ENCODE measurements at regions not wholly inside any gene's neighbourhood (a gene's known extent, or its start where the extent isn't known, plus 50 kb on each side); places are given as distances from the start of the nearest gene placed in this dataset.
"Not testable (repeated sequence)": the region's sequence is repeated elsewhere in the genome, so short reads cannot be mapped to it uniquely, and the experiment has no call there.

DNA sequence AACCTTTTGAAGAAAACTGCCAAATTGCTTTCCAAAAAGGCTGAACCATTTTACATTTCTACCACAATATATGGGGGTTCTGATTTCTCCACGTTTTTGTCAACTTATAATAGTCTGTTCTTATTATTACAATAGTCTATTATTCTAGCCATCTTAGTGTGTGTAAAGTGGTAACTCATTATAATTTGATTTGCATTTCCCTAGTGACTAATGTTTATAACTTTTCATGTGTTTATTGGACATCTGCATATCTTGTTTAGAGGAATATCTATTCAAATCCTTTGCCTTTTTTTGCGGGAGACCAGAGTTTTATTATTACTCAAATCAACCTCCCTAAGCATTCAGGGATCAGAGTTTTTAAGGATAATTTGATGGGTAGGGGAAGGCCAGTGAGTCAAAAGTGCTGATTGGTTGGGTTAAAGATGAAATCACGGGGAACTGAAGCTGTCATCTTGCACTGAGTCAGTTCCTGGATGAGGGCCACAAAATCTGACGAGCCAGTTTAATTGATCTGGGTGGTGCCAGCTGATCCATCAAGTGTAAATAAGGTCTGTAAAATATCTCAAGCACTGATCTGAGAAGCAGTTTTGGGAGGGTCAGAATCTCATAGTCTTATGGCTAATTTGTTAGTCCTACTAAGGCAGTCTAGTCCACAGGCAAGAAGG, 303.4 kb upstream of the NCKAP5 start:
- TF ChIP-seq, protein P1, sequence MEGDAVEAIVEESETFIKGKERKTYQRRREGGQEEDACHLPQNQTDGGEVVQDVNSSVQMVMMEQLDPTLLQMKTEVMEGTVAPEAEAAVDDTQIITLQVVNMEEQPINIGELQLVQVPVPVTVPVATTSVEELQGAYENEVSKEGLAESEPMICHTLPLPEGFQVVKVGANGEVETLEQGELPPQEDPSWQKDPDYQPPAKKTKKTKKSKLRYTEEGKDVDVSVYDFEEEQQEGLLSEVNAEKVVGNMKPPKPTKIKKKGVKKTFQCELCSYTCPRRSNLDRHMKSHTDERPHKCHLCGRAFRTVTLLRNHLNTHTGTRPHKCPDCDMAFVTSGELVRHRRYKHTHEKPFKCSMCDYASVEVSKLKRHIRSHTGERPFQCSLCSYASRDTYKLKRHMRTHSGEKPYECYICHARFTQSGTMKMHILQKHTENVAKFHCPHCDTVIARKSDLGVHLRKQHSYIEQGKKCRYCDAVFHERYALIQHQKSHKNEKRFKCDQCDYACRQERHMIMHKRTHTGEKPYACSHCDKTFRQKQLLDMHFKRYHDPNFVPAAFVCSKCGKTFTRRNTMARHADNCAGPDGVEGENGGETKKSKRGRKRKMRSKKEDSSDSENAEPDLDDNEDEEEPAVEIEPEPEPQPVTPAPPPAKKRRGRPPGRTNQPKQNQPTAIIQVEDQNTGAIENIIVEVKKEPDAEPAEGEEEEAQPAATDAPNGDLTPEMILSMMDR (IDR thresholded peaks at IDR 0.05; ENCODE audit: insufficient read depth, low read length, poor library complexity, severe bottlenecking) = no peak
- Histone ChIP-seq H3K36me3 (ENCODE audit: control insufficient read depth, insufficient read depth, low read length) (no peaks in the 10 kb centered on the region), H3K27me3 (ENCODE audit: control insufficient read depth, insufficient read depth, low read length) (no peaks in the 10 kb centered on the region), H3K4me3 (ENCODE audit: low read depth, low read length) (no peak overlapping the region)
- DNase-seq (ENCODE audit: low read depth) = no peak

DNA sequence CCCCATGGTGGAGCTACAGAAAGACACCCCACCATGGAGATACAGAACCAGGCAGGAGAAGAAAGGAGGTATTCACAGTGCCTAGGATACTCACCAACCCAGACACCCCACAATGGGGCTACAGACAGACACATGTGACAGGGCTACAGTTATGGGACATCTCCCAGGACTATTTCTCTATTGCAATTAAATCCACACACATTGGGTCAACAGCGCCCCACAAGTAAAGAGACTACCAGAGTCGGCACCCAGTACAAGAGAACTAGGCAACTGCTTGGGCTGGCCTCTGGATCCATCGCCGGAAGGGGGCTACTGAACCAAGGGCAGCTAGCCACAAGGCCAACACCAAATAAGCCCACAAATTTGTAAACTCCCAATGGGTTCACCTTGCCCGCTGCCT, 310.1 kb upstream of the NCKAP5 start:
- H3K36me3 ChIP-seq (ENCODE audit: control insufficient read depth, insufficient read depth, low read length) = no peaks in the 10 kb centered on the region
- no peak for DNase-seq (ENCODE audit: low read depth)
- TF ChIP-seq, protein P1 (IDR thresholded peaks at IDR 0.05; ENCODE audit: insufficient read depth, low read length, poor library complexity, severe bottlenecking) = no peak
- no peak overlapping the region for H3K4me3 ChIP-seq (ENCODE audit: low read depth, low read length)
- peaks cover 2% of the 10 kb centered on the region for H3K27me3 ChIP-seq (ENCODE audit: control insufficient read depth, insufficient read depth, low read length)

DNA sequence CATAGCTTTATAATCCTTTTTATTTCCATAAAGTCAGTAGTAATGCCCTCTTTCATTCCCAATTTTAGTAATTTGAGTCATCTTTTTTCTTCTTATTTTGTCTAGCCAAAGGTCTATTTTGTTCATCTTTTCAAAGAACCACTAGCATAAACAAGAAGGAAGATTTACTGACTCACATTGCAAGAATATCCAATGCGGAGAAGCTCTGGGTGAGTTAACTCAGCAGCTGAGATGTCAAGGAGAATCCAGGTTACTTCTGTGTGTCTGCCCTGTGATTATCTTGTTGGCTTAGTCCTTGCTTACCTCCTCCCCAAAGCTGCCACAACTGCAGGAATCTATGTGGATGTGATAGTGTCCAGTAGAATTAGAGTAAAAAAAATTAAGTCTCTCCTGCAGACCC, 311.4 kb upstream of the NCKAP5 start:
- Histone ChIP-seq H3K36me3 (ENCODE audit: control insufficient read depth, insufficient read depth, low read length) (no peaks in the 10 kb centered on the region), H3K27me3 (ENCODE audit: control insufficient read depth, insufficient read depth, low read length) (peaks cover 2% of the 10 kb centered on the region), H3K4me3 (ENCODE audit: low read depth, low read length) (no peak overlapping the region)
- TF ChIP-seq, protein P1 (IDR thresholded peaks at IDR 0.05; ENCODE audit: insufficient read depth, low read length, poor library complexity, severe bottlenecking) = no peak
- no peak for DNase-seq (ENCODE audit: low read depth)

DNA sequence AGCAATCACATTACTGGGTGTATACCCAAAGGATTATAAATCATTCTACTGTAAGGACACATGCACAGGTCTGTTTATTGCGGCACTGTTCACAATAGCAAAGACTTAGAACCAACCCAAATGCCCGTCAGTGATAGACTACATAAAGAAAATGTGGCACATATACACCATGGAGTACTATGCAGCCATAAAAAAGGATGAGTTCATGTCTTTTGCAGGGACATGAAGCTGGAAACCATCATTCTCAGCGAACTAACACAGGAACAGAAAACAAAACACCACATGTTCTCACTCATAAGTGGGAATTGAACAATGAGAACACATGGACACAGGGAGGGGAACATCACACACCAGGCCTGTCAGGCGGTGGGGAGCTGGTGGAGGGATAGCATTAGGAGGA, 313.9 kb upstream of the NCKAP5 start:
- H3K27me3 ChIP-seq (ENCODE audit: control insufficient read depth, insufficient read depth, low read length); H3K36me3 ChIP-seq (ENCODE audit: control insufficient read depth, insufficient read depth, low read length); DNase-seq (ENCODE audit: low read depth); H3K4me3 ChIP-seq (ENCODE audit: low read depth, low read length): not testable (repeated sequence)

DNA sequence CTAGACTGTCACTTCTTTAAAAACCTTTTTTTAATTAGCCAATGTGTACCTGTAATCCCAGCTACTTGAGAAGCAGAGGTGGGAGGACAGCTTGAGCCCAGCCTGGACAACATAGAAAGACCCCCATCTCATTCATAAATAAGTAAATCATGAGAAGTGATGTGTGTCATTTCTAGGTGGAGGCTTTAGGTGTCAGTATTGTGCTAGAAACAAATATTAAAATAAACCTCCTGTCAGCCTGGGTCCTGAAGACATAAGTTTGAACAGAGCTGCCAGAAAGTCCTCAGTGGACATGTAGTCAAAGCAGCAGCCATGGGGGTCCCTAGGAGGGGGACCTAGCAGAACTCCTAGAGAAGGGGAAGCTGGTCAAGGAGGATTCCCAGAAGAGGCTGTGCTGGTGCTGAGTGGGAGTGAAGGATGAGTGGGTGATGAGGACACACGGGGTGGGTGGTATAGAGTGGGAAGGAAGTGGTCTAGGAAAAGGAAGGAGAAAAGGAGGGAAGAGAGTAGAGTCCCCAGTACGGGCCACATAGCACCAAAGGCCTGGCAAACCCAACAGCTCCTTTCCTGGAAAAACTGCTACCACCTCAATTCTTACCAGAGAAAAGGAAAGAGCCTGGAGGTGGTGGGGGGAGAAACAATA, 316.6 kb upstream of the NCKAP5 start:
- TF ChIP-seq, protein P1 (IDR thresholded peaks at IDR 0.05; ENCODE audit: insufficient read depth, low read length, poor library complexity, severe bottlenecking) = peak; percentile 28
- Histone ChIP-seq H3K36me3 (ENCODE audit: control insufficient read depth, insufficient read depth, low read length) (no peaks in the 10 kb centered on the region), H3K4me3 (ENCODE audit: low read depth, low read length) (no peak overlapping the region), H3K27me3 (ENCODE audit: control insufficient read depth, insufficient read depth, low read length) (no peaks in the 10 kb centered on the region)
- no peak for DNase-seq (ENCODE audit: low read depth)

DNA sequence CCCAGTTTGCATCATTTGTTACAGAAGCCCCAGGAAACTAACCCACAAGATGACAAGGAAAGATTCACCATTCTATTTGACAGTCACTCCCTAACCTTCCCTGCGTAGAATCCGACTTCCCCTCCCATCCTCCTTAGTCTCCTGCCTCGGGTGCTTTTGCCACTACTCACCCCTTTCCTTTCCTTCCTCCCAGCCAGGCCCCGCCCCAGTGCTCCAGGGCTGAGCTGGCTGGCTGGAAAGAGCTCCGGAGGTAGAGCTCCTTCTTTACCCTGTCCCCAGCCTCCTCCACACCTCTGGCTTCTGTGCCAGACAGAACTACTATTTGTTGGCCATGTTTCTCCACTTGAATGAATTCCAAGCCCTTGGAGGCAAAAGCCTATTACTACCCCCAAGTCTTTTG, 317.6 kb upstream of the NCKAP5 start:
- TF ChIP-seq, protein P1 (IDR thresholded peaks at IDR 0.05; ENCODE audit: insufficient read depth, low read length, poor library complexity, severe bottlenecking) = no peak
- Histone ChIP-seq H3K27me3 (ENCODE audit: control insufficient read depth, insufficient read depth, low read length) (no peaks in the 10 kb centered on the region), H3K4me3 (ENCODE audit: low read depth, low read length) (no peak overlapping the region), H3K36me3 (ENCODE audit: control insufficient read depth, insufficient read depth, low read length) (no peaks in the 10 kb centered on the region)
- no peak for DNase-seq (ENCODE audit: low read depth)

Data from kidney epithelial cell (primary cell).